NCI-H526 (cell line): ENCODE measurements at regions not wholly inside any gene's neighbourhood (a gene's known extent, or its start where the extent isn't known, plus 50 kb on each side); places are given as distances from the start of the nearest gene placed in this dataset.

Experiments used
- DNase-seq, 2 experiments: peaks; one replicate each; lab custom pipeline; 2025; lab: John Stamatoyannopoulos, UW

DNA sequence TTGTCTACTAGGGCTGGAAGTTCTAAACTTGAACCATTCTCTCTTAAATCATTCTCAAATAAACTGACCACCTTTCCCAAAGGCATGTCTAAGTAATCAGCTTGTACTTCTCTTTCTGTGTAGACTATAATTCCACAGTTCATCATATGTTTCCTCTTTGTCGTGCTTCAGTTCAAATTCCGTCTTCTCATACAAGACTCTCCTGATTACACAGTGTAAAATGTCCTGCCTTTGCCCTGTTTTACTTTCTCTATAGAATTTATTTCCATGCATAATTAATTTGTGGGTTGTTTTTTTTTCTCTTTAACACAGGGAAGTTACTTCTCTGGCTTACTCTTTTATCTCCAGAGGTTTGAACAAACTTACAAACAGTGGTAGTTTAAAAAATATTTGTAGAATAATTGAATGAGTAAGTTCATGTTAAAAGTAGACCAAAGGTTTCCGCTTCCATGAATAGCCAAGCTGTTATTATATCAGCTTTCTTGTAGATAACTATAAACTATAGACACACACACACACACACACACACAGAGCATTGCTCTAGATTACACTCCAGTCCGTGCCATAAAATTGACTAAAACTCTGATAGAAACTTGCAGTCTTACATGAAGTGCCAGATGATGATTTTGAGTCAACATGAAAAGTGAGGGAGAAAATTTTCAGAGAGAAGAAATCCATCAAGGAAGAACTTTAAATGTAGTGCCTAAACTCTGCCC is 119.0 kb downstream of the SUCNR1 start:
- peak in 1 of 2 experiments; percentile 17 for DNase-seq

DNA sequence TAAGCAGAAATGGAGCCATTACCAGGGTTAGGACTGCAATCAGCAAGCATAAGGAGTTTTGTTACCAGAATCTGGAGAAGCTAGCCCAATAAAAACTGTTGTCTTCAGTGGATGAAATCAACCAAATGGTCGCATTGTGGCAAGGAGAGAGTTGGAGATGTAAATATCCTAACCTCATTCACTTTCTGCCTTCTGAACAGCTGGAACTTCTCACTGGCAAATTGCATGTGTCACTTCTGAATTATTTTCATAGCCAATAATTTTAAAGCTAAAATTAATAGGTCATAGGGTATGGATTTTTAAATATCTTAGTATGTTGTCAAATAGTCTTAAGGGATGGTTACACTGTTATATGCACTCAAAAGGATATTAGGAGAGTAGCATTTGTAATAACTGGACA is 121.6 kb downstream of the SUCNR1 start:
- no peak for DNase-seq

DNA sequence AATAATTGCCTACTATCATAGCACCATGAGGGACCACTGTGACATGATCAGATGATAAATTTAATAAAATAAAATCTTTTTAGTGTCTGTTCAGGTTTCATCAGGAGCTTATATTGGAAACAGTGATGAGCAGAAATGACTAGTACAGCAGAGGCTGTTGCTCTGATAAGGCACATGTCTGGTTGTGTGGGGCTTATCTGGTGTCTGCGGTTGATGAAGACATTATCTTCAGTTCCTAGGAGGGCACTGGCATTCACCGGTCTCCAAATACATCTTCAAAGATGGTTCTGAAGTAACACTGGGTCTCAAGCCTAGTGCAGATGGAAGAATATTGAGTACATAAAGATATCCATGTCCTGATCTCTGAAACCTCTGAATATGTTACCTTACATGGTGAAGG is 125.3 kb downstream of the SUCNR1 start:
- DNase-seq: no peak

DNA sequence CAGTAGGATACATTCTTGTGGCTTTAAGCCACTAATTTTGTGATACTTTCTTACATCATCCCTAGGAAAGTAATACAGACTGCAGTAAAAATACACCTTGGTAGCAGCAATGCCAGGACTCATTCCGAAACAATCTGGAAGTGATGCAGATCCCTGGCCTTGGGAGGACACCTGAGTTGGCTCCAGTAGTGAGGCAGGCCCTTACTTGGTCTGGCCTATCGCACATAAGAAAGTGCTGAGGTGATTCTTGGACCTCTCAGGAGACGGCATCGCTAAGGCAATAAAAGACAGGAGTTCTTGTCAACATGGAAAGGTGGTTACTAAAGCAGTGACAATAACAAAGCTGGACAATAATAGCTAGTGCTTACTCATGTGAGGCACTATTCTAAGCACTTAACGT is 126.5 kb downstream of the SUCNR1 start:
- no peak for DNase-seq

DNA sequence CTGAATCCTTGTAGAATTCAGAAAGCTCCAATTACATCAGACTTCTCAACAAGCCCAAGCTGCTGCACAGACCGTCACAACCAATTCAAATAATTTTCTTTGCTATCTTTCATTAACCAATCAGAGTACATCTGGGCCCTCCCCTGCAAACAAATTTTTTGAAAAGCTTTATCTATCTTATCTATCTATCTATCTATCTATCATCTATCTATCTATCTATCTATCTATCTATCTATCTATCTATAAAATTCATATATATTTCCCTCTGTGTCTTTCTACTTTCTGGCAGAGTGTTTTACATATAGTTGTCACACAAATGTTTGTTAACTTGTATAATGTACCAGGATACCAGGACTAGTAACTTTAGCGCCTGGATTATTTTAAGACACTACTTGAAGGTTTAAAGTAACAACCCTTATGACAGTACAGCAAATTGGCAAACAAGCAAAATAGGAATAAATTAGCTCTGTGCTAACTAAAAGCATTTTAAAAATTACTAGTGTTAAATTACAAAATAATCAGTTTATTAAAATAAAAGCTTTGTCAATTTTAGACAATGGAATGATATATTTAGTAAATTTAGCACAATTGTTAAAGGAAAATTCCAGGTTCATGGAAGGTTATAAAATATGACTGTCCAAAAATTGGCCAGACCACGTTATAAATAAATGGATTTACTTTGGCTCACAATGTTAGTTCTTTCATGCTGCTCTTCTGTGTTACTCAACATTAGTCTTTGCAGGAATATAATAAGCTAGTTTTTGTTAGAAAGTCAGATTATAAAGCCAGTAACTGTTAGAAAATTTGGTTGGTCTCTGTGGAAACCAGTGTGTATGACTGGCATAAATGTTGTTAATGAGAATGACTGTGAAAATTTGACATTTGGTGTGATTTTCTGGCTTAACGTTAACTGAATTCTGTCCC is 138.6 kb downstream of the SUCNR1 start:
- no peak for DNase-seq

DNA sequence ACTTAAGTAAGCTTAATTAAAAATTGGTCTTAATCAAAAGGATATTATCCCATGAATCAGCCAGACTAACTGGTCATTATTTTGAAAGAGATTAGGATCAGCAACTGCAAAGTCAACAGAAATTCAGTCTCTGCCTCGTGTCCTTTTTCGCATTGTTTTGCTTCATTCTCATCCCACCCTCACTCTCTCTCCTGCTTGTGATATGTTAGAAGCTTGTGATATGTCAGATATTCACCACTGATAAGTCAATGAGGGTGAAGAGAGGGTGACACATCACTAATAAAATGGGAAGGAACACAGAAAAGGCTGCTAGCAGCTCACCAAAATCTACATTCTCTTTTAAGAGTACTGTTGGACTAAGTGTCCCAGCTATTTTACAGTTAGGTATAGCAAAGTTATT is 146.1 kb downstream of the SUCNR1 start:
- peak in 1 of 2 experiments; percentile 9 for DNase-seq

DNA sequence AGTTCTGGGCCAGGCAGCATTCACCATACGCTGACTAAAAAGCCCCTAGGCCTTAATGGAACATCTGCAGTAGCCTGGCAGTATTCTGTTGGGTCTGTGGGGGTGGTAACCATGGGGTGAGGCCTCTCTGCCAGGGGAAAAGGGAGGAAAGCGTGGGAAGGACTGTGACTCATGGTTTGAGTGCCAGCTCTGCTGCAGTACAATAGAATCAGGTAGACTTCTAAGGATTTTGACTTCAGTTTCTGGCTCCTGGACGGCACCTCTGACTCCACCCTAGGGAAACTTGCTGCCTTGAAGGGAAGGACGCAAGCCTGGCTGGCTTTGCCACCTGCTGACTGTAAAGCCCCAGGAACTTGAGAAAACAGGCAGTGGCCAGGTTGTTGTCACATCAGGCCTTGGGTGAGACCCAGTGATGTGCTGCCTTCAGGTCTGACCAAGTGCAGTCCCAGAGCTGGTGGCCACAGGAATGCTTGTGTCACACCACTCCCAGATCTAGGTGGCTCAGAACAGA is 148.6 kb downstream of the SUCNR1 start:
- no peak for DNase-seq

DNA sequence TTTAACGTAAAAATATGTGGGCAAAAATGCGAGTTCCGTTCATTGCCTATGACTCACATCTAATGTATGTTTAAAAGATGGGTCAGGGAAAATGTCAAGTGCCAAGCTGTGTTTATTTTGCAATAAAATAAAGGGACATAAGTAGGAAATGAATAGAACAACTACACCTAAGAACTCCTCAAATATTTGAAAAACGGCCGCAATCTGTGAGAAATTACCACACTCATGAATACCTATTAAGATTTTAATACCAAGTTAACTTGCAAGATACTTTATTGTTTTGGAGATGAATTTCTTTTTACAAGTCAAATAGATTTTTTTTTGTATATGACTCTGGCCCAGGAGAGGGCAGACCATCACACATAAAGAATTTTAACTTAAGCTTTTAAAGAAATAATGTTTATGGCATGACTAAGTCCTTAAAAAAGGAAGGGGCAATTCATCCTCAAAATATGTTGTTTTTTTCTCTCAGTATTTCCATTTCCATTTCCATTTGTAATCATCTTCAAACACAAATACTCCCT is 152.7 kb downstream of the SUCNR1 start:
- no peak for DNase-seq

DNA sequence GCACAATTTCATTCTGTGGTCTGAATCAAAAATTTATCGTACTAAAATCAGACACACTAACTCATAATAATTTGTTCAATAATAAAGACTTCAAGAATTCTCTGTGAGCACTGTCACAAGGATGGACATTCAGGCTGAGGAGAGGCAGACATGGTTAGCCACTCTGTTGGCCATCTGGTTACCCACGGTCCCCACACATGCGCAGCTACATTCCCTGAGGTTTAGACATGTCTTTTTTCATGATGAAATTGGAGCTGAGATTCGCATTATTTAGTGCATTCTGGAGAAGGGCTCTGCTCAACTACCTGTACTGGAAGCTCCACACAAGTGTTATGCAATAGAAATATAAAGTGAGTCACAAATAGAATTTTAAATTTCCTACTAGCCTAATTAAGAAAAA is 156.9 kb downstream of the SUCNR1 start:
- no peak for DNase-seq

DNA sequence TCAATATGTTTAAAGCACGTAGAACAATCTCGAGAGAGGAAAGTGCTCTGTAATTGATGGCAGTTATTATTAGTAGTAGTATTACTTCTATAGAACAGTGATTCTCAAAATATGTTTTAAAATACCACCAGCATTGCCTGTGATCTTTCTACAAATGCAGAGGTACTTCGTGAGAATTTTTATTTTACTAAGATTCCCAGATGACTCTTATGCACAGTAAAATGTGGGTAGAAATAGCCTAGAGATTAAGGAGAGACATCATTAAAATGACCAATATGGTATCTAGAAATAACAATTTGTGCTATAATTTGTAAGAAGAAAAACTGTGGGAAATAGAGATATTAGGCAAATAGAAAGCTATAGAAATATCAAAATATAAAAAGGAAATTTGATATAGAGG is 157.9 kb downstream of the SUCNR1 start:
- DNase-seq: no peak

DNA sequence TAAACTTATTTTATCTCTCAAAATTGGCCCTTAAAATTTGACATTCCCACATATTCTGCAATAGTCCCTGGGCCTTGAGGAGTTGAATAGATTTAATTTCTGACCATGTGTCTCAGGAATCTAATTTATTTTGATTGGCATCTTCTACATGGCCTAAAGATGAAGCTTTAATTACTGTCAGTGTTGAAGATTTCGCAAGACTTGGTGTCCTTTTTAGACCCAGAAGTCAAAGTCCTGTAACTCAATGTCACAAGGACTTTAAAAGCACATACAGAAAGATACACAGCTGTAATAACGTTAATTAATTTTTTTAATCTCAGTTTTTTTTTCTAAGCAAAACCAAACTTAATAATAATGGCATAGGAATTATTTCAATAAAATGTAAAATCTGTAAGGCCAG is 163.9 kb downstream of the SUCNR1 start:
- no peak for DNase-seq

DNA sequence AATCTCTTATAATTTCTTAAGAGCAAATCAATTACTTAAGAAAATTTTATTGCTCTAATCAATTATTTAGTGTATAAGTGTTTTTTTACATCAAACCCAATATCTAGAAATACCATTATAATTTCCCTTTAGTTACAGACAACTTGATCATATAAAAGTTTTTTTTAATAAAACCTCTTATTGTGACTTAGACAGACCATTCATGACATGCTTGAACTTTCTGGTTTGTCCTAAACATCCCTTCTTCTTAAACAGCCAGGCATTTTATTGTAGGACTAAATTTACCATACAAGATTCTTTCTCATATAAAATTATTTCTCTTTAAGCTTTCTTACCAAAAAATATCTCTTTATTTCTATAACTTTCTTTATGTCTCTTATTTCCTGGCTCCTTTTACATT is 164.5 kb downstream of the SUCNR1 start:
- DNase-seq: no peak

DNA sequence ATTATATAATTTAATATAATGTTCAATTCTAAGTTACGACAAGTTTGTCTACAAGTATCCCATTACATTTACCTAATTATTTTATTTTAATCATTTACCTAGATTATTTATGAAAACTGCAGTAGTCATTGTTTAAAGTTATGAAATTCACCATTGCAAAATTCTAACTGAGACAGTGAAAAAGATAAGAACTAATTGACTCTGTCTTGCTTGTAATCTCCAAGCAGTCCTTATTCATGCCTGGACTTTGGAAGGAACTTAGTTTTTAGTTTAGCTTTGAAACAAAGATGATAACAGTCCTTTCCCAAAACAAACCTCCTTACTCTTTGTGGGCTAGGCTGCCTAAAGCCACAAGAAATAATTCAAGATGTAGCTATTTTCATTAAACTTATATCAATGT is 165.0 kb downstream of the SUCNR1 start:
- DNase-seq: no peak

DNA sequence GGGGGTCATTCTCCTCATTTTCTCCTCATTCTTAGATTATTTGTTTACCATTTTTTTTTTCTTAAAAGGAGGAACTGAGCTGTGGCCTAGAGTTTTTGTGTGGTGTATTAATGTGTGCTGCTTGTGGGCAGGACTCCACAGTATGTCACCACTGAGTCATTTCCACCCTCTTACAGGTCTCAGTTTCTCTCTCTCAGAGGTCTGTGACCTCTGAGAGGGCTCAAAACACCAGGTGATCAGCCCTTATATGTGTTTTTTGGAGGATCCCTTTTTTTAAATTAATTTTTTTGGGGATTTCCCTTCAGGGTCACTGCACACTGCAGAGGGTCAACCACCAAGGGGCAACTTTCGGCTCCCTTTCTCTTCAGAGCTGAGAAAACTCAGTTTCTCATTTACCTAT is 166.4 kb downstream of the SUCNR1 start:
- no peak for DNase-seq

DNA sequence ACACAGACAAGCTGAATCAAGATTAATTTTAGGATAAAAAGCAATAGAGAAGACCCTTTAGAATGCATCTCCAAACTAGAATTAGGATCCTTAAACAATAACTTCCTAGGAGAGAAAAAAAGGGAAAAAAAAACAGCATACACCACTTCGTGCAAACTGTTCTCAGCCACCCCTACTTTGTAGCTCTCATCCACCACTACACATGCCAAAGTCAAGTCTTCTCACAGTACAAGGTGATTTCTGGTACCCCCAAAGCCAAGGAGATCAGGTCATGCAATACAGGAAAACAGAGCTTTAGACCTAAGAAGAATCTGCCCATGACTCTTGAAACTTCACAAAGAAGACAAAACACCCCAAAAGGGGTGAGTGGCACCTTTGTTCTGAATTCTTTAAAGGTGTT is 166.9 kb downstream of the SUCNR1 start:
- DNase-seq: no peak

DNA sequence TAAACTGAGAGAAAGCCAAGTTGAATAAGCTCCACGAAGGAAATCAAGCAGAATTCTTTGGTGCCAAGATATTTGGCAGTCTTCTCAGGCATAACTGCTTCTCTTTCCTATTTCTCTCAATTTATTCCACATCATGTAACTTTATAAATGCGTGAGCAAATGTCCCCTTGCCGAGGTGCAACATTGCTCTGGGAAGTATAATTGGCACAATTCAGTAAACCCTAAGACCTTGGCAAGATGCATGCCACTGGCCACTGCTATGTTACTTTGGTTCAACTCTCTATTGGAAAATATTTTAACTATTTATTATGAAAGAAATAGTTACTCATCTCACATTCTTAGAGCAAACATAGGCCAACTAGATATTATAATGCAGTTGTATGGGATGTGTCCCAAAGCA is 170.2 kb downstream of the SUCNR1 start:
- DNase-seq: no peak

DNA sequence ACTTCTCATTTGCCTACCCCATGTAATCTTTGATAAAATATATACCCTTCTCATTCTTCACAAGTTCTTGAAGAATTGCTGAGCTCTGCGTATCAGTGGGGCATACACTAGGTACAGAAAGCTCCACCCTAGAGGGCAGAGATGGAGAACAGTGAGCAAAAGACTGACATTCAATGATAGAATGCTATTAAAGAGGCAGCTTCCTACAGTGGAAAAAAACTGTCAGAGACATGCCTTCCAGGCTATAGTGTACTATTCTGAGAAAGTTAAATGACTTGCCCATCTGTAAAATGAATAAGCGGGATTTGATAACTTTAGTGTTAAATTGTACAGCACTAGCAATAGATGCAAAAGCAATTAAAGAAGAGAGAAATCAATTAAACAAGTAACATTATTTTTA is 172.8 kb downstream of the SUCNR1 start:
- DNase-seq: no peak

DNA sequence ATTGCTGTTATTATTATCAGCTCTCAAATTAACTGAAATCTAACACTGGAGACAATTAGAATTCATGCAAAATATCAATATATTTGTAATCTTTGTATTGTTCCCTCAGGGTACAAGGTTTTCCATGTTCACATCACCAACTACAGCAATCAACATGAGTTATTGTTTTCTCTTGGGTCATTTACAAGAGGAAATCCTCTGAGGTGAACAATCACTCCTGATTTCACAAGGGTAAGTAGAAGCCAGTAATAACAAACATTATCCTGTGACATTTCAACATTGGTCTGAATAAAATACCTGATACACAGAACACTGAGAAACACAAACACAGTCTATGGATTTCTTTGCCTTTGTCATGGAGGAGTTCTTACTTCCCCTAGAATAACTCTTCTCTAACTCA is 174.0 kb downstream of the SUCNR1 start:
- no peak for DNase-seq

DNA sequence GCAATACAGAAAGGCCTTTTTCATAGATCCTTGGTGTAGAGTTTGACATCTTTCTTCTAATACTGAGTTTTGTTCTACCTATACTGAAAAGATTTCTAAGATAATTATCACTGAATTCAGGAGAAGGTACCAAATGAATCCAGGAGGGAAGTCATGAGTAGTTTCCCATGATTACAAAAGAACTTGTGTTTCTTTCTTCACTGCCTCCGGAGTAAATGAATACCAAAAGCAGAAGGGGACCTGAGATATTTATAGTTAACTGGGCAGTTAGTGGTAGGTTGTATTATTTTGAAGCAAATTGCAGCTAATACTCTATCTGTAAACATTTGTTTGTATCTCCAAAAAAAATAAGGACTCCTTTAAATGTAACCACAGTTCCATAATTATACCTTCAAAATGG is 175.4 kb downstream of the SUCNR1 start:
- DNase-seq: no peak

DNA sequence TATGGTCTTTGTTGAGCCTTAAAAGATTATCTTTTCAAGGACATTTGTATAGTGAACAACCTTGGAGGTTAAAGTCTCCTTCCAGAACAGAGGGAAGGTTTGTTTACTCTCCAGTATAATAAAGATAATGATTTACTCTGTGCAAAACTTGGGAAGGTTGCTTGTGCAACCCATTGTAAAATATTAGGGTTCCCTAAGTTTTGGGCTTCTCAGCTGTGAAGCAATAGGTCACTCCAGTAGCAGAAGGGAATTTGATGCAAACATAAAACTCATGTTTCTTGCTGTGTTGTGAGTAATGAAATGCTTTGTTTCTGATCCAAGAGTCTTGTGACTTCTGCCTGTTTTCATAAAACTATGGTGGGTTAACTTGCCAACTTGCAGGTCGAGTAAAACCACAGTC is 177.5 kb downstream of the SUCNR1 start:
- no peak for DNase-seq

DNA sequence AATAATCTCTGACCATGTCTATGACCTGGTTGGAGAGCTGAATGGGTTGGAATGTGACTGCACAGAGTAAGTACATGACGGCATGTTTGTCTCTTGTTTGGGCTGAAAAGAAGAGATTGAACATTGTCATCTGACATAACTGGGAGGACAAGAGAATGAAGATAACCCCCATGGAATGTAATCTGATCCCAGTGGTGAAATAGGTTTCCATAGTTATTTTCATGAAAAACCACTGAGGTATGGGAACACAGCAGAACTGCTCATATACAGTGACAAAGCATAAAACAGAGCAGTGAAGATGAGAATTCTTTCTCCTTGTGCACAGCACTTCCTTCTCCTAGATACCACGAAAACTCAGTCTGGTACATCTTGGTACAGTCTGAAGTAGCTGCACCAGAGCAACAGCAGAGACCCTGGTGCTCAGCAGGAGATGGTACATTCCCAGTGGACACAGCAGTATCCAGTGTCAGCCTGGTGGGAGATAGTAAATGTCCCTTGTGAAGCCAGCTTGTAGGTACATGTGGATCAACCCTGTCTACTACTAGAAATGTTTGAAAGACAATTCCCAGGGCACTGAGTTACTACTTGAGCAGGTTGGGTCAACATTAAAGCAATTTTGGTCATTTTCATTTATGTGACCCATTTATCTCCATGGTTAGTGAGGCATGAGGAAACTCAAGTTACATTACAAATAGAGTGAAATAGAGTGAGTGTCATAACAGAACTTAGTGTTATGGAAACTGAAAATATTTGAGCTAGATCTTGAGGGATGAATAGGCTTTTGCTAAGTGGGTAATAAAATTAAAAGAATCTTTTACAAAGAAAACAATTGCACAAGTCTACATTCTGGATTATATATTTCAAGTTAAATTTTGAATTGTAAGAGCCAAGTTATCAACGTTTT is 178.3 kb downstream of the SUCNR1 start:
- no peak for DNase-seq

DNA sequence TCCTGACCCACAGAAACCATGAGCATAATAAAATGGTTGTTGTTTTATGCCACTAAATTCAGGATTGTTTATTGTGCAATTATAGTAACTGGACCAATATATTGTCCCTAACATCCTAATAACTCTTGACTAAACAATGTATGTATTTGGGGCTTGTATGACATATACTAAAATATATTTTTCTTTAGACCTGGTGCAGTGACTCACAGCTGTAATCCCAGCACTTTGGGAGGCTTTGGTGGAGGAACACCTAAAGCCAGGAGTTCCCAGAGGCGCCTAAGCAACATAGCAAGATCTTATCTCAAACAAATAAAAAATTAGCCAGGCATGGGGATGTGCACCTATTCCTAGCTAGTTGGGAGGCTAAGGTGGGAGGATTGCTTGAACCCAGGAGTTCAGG is 180.4 kb downstream of the SUCNR1 start:
- no peak for DNase-seq
